Sigmoid colon (tissue), 4 donors: ENCODE measurements at regions not wholly inside any gene's neighbourhood (a gene's known extent, or its start where the extent isn't known, plus 50 kb on each side); places are given as distances from the start of the nearest gene placed in this dataset.

Source experiments
- EP300 ChIP-seq, 4 donors: sonication (generic); formaldehyde crosslinking; IDR thresholded peaks; one replicate each; pipeline ENCODE4 v1.6.1; 2017; ENCODE audit warnings: antibody characterized with exemption in 4 of 4
- POLR2A ChIP-seq, 2 donors: fragments of 450-650 bp; IDR thresholded peaks; one replicate each; pipeline ENCODE4 v1.6.1; 2016; ENCODE audit warnings: antibody characterized with exemption in 2 of 2, mild to moderate bottlenecking in 2 of 2, moderate library complexity in 2 of 2
- POLR2AphosphoS5 ChIP-seq, 4 donors: sonication (generic); formaldehyde crosslinking; IDR thresholded peaks; one replicate each; pipeline ENCODE4 v1.6.1; 2017; ENCODE audit warnings: antibody characterized with exemption in 4 of 4
- TF ChIP-seq, protein P1 (sequence below), 4 experiments: fragments of 450-650 bp in 3 of 4; fragments of 200-600 bp in 1 of 4; IDR thresholded peaks; one replicate each; pipeline ENCODE4 v1.5.1; 2016 to 2019; ENCODE audit warnings: antibody characterized with exemption in 4 of 4, mild to moderate bottlenecking in 3 of 4, moderate library complexity in 2 of 4

DNA sequence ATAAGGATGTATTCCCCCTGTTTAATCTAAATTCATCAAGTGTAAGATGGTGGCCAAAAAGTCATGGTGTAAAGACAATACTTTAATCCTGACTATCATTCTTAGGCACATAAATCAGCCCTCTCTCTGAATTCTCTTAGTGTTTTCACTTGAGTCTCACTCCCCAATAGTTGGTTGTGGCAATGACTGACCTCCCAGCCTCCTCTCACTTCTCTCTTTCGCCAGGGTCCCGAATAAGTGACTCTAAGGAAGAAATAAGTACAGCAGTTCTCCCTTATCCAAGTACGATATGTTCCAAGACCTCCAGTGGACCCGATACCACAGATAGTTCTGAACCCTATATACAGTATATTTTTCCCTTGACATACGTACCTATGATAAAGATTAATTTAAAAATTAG, 335.3 kb downstream of the MAF start:
- TF ChIP-seq POLR2AphosphoS5 (IDR thresholded peaks at IDR 0.05) (no peak), POLR2A (IDR thresholded peaks at IDR 0.05) (no peak), EP300 (IDR thresholded peaks at IDR 0.05) (no peak)
- TF ChIP-seq, protein P1, sequence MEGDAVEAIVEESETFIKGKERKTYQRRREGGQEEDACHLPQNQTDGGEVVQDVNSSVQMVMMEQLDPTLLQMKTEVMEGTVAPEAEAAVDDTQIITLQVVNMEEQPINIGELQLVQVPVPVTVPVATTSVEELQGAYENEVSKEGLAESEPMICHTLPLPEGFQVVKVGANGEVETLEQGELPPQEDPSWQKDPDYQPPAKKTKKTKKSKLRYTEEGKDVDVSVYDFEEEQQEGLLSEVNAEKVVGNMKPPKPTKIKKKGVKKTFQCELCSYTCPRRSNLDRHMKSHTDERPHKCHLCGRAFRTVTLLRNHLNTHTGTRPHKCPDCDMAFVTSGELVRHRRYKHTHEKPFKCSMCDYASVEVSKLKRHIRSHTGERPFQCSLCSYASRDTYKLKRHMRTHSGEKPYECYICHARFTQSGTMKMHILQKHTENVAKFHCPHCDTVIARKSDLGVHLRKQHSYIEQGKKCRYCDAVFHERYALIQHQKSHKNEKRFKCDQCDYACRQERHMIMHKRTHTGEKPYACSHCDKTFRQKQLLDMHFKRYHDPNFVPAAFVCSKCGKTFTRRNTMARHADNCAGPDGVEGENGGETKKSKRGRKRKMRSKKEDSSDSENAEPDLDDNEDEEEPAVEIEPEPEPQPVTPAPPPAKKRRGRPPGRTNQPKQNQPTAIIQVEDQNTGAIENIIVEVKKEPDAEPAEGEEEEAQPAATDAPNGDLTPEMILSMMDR (IDR thresholded peaks at IDR 0.05) = no peak
